OCI-LY7 (cell line): ENCODE measurements at regions not wholly inside any gene's neighbourhood (a gene's known extent, or its start where the extent isn't known, plus 50 kb on each side); places are given as distances from the start of the nearest gene placed in this dataset.

Experiments used
- EZH2phosphoT487 ChIP-seq: fragments of 200-600 bp; sonication (generic); IDR thresholded peaks from 2 replicates; pipeline ENCODE4 v1.6.1; 2018; ENCODE audit warnings: low read depth, borderline replicate concordance, mild to moderate bottlenecking, mixed run types, antibody characterized with exemption, low read length, moderate library complexity, mixed read lengths
- TF ChIP-seq, protein P1 (sequence below): fragments of 200-600 bp; sonication (generic); conservative IDR thresholded peaks from 2 replicates; pipeline ENCODE4 v1.5.1; 2014; ENCODE audit warnings: mild to moderate bottlenecking, antibody characterized with exemption, low read length, moderate library complexity, mixed read lengths

DNA sequence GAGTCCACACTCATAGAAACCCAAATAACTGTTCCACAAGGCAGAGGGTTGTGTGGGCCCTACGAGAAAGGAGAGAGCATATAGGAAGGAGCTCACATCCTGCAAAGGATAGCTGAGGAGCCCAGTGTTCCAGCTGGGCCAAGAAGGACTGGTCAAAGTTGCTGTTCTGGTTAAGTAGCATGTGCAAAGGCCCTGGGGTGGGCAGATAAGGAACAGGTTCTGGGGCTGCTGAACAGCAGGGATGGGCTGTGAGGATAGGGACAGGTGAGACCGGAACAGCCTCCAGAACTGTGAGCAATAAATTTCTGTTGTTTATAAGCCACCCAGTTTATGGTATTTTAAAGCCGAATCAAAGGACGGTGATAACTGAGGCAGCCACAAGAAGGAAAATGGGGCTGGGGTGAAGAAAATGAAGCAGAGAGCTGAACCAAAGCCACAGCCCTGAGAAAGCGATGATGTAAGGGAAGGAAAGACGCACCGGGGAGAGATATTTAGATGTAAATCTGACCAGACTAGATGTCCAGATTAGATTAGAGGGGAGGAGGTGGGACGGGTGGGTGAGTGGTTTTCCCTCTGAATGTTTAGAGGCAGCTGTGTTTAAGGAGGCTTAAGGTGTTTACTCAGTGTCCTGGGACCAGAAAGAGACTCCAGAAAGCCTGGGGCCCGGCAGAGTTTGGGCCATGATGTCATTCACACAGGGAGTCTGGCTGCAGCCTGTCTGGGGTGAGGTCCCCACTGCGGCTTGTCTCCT, 180.8 kb upstream of the BCOR start:
- TF ChIP-seq, protein P1, sequence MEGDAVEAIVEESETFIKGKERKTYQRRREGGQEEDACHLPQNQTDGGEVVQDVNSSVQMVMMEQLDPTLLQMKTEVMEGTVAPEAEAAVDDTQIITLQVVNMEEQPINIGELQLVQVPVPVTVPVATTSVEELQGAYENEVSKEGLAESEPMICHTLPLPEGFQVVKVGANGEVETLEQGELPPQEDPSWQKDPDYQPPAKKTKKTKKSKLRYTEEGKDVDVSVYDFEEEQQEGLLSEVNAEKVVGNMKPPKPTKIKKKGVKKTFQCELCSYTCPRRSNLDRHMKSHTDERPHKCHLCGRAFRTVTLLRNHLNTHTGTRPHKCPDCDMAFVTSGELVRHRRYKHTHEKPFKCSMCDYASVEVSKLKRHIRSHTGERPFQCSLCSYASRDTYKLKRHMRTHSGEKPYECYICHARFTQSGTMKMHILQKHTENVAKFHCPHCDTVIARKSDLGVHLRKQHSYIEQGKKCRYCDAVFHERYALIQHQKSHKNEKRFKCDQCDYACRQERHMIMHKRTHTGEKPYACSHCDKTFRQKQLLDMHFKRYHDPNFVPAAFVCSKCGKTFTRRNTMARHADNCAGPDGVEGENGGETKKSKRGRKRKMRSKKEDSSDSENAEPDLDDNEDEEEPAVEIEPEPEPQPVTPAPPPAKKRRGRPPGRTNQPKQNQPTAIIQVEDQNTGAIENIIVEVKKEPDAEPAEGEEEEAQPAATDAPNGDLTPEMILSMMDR, result no peak
- no peak for TF ChIP-seq EZH2phosphoT487
